Thyroid gland (tissue), 4 donors: ENCODE measurements at regions not wholly inside any gene's neighbourhood (a gene's known extent, or its start where the extent isn't known, plus 50 kb on each side); places are given as distances from the start of the nearest gene placed in this dataset.

Experiments used
- POLR2A ChIP-seq, 2 donors: fragments of 450-650 bp; IDR thresholded peaks; one replicate each; pipeline ENCODE4 v1.6.1; 2017; ENCODE audit warnings: antibody characterized with exemption in 2 of 2, mild to moderate bottlenecking in 2 of 2, moderate library complexity in 1 of 2
- TF ChIP-seq, protein P1 (sequence below), 6 experiments: fragments of 200-600 bp in 3 of 6; fragments of 450-650 bp in 3 of 6; sonication (generic) in 3 of 6; IDR thresholded peaks; one replicate each; pipeline ENCODE4 v1.5.1; 2016 to 2019; ENCODE audit warnings: antibody characterized with exemption in 6 of 6, mild to moderate bottlenecking in 2 of 6, inconsistent platforms in 1 of 6, moderate library complexity in 1 of 6

DNA sequence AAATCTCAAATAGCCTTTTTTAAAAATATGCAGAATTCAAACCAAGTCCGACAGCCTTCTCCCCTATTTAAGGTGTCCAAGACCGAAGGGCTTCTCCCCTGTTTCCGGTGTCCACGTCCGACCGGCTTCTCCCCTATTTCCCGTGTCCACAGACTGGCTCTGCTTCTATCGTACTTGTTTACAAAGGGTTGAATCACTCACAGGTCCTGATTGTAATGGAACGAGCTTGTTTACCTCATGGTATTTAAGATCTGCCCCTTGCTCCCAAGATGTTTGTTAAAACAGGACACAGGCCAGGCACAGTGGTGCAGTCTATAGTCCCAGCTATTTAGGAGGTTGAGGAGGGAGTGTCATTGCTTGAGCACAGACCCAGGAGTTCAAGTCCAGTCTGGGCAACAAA lies 90.4 kb upstream of the ROBO2 start:
- TF ChIP-seq, protein P1, sequence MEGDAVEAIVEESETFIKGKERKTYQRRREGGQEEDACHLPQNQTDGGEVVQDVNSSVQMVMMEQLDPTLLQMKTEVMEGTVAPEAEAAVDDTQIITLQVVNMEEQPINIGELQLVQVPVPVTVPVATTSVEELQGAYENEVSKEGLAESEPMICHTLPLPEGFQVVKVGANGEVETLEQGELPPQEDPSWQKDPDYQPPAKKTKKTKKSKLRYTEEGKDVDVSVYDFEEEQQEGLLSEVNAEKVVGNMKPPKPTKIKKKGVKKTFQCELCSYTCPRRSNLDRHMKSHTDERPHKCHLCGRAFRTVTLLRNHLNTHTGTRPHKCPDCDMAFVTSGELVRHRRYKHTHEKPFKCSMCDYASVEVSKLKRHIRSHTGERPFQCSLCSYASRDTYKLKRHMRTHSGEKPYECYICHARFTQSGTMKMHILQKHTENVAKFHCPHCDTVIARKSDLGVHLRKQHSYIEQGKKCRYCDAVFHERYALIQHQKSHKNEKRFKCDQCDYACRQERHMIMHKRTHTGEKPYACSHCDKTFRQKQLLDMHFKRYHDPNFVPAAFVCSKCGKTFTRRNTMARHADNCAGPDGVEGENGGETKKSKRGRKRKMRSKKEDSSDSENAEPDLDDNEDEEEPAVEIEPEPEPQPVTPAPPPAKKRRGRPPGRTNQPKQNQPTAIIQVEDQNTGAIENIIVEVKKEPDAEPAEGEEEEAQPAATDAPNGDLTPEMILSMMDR (IDR thresholded peaks at IDR 0.05) = no peak
- TF ChIP-seq POLR2A (IDR thresholded peaks at IDR 0.05) = no peak
